Heart left ventricle (tissue), 13 donors: ENCODE measurements at regions not wholly inside any gene's neighbourhood (a gene's known extent, or its start where the extent isn't known, plus 50 kb on each side); places are given as distances from the start of the nearest gene placed in this dataset.

ENCODE experiments used
- CTCF ChIP-seq, 12 donors: fragments of 200-600 bp; sonication (generic) in 4 of 12; IDR thresholded peaks; one replicate each; pipeline versions ENCODE4 v1.5.0 to v1.8.0; 2018 to 2022; ENCODE audit warnings: antibody characterized with exemption in 12 of 12, mild to moderate bottlenecking in 5 of 12
- POLR2A ChIP-seq, 2 donors: fragments of 450-650 bp; IDR thresholded peaks; one replicate each; pipeline ENCODE4 v1.6.1; 2017; ENCODE audit warnings: antibody characterized with exemption in 2 of 2, mild to moderate bottlenecking in 2 of 2, moderate library complexity in 2 of 2
- donor health status: ischemic (EF 13 %, LVEDD 7.1; RV severe dilation, severe dysfunction).
- donor health status: DM: no; HTN: yes; CAD: no.
- donor health status: DM: no; HTN: no; CAD: no.
- donor health status: ischemic (EF 25% LVEDD 6.9; RV normal size, moderate dysfunction).
- donor health status: ischemic (EF 25% LVEDD 5.7; RV mildly dilated, moderate dysfunction).
- donor health status: ischemic (EF 35%, LVEDD 5.7; RV mildly dilated, moderate dysfunction).
- donor health status: nonischemic (EF 11% LVEDD 7.7; RV severe dilation, severe dysfunction).
- donor health status: DM: yes; HTN: yes; CAD: no.
- donor health status: PGD.
- donor health status: ischemic (EF 29% LVEDD 5.4; RV normal size, mild dysfunction).
- donor health status: nonischemic (EF 23%, LVEDD 6.1; RV moderate dilation, normal function).

- no peak for TF ChIP-seq CTCF (IDR thresholded peaks at IDR 0.05)
- TF ChIP-seq POLR2A (IDR thresholded peaks at IDR 0.05) = no peak
Measured at GRCh38 chr5:89208811-89209210, 325.8 kb upstream of the MEF2C start.
